PC-3 (cell line): ENCODE measurements at regions not wholly inside any gene's neighbourhood (a gene's known extent, or its start where the extent isn't known, plus 50 kb on each side); places are given as distances from the start of the nearest gene placed in this dataset.

Experiments
- ATAC-seq: fragments of 200-7000 bp; cut with Tn5 transposase; 2 replicates; pipeline ENCODE4 v1.9.1; 2020; ENCODE audit warnings: mild to moderate bottlenecking, moderate library complexity
- BruUV-seq: library from RNA; stranded (reverse); fragments of 400-500 nt; replicated peaks from 2 replicates; lab custom pipeline; 2021; lab: Mats Ljungman, UMichigan
- CTCF ChIA-PET: fragments of 300-600 bp; sonication (Branson Sonifier 250); formaldehyde crosslinking; loops from one replicate; lab custom pipeline; 2022; ENCODE audit warnings: antibody characterized with exemption; lab: Charles Lee
- POLR2A ChIA-PET: fragments of 300-600 bp; sonication (Branson Sonifier 250); formaldehyde crosslinking; loops from one replicate; lab custom pipeline; 2022; ENCODE audit warnings: antibody characterized with exemption; ENCODE audit not compliant: unreplicated experiment; lab: Charles Lee
- DNase-seq: peaks from one replicate; pipeline ENCODE4 v3.0.0-alpha.2; 2015
- H2AFZ ChIP-seq: fragments of 300-600 bp; sonication (generic); 2 replicates; pipeline ENCODE4 v1.6.0; 2016; ENCODE audit warnings: antibody characterized with exemption, low read length
- H3F3A ChIP-seq: fragments of 300-600 bp; sonication (generic); one replicate; pipeline ENCODE4 v1.6.0; 2017; ENCODE audit warnings: antibody characterized with exemption, low read length, control low read depth, mild to moderate bottlenecking; ENCODE audit not compliant: unreplicated experiment
- H3K27ac ChIP-seq: fragments of 300-600 bp; sonication (generic); 2 replicates; pipeline ENCODE4 v1.5.1; 2016; ENCODE audit warnings: mild to moderate bottlenecking, low read length
- H3K27me3 ChIP-seq: fragments of 300-600 bp; sonication (generic); 2 replicates; pipeline ENCODE4 v1.6.1; 2016; ENCODE audit warnings: low read length, mixed read lengths
- H3K36me3 ChIP-seq: fragments of 300-600 bp; sonication (generic); 2 replicates; pipeline ENCODE4 v1.6.1; 2016; ENCODE audit warnings: low read depth, mixed run types, low read length, mixed read lengths
- H3K4me1 ChIP-seq: fragments of 300-600 bp; sonication (generic); 2 replicates; pipeline ENCODE4 v1.5.1; 2016; ENCODE audit warnings: low read length; ENCODE audit not compliant: insufficient read depth
- H3K4me2 ChIP-seq: fragments of 300-600 bp; sonication (generic); 2 replicates; pipeline ENCODE4 v1.6.0; 2016; ENCODE audit warnings: low read length
- H3K4me3 ChIP-seq: fragments of 300-600 bp; sonication (generic); 2 replicates; pipeline ENCODE4 v1.5.1; 2016; ENCODE audit warnings: mild to moderate bottlenecking, low read length, mixed read lengths
- H3K79me2 ChIP-seq: fragments of 300-600 bp; sonication (generic); 2 replicates; pipeline ENCODE4 v1.6.1; 2017; ENCODE audit warnings: low read length, mixed read lengths
- H3K9ac ChIP-seq: fragments of 300-600 bp; sonication (generic); 2 replicates; pipeline ENCODE4 v1.6.0; 2016; ENCODE audit warnings: mild to moderate bottlenecking, low read length
- H3K9me2 ChIP-seq: fragments of 300-600 bp; sonication (generic); replicated peaks from 2 replicates; pipeline ENCODE4 v1.6.1; 2016; ENCODE audit warnings: mixed run types, low read length, mixed read lengths
- H3K9me3 ChIP-seq: fragments of 300-600 bp; sonication (generic); 2 replicates; pipeline ENCODE4 v1.6.1; 2016; ENCODE audit warnings: low read length, mixed read lengths
- H4K20me1 ChIP-seq: fragments of 300-600 bp; sonication (generic); 2 replicates; pipeline ENCODE4 v1.6.1; 2016; ENCODE audit warnings: low read length, mixed read lengths
- EZH2 ChIP-seq: fragments of 300-600 bp; sonication (generic); IDR thresholded peaks from one replicate; pipeline ENCODE4 v1.6.1; 2017; ENCODE audit warnings: antibody characterized with exemption, mild to moderate bottlenecking, low read length; ENCODE audit not compliant: unreplicated experiment
- EZH2phosphoT487 ChIP-seq: fragments of 300-600 bp; sonication (generic); IDR thresholded peaks from 2 replicates; pipeline ENCODE4 v1.6.1; 2018; ENCODE audit warnings: mild to moderate bottlenecking, antibody characterized with exemption, low read length, borderline replicate concordance
- intact Hi-C: fragments of 100-400 bp; cut with micrococcal nuclease; formaldehyde crosslinking; loops from 2 replicates; pipeline ENCODE4 v1.9.0; 2023
- TF ChIP-seq, protein P1 (sequence below): fragments of 300-600 bp; sonication (generic); conservative IDR thresholded peaks from 2 replicates; pipeline ENCODE4 v1.5.1; 2017; ENCODE audit warnings: antibody characterized with exemption, low read depth, mild to moderate bottlenecking, low read length

DNA sequence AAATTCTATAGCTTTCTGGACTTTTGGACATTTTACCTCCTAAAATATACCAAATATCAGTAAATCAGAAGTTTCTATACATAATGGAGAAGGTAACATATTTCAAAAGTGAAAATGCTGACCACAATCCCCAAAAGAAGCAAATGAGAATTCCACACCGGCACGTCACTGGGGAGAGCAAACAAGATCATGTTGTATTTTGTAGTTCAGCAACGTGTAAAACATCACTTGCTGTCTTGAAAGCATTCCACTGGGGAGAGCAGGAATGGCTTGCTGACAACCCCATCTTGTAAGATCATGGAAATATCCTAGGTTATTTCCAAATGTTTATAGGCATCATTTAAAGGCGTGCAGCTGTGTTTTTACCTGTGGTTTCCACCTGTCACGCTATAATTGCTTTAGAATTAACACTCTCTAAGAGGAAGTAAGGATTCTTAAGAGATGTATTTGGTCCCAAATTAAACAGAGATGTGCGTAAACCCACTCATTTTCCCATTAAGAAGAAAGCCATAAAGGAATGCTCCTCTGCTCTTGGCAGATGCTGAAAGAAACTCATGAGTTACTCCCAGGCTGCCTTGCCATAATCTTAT, 397.1 kb upstream of the POT1 start:
- Histone ChIP-seq H3K4me1 (no peaks in the 10 kb centered on the region; the same call in 1 of the 2 replicates), H3K9me3 (no peaks in the 10 kb centered on the region), H3K4me2 (peak overlapping the region; percentile 26; the same call in 1 of the 2 replicates), H3K36me3 (no peaks in the 10 kb centered on the region), H3K4me3 (no peak overlapping the region), H3K9ac (no peak overlapping the region), H3K9me2 (no peaks in the 10 kb centered on the region), H4K20me1 (no peaks in the 10 kb centered on the region), H3F3A (no peaks in the 10 kb centered on the region), H3K27ac (no peak overlapping the region), H3K27me3 (no peaks in the 10 kb centered on the region), H3K79me2 (no peaks in the 10 kb centered on the region), H2AFZ (0 out of 2 replicates have a peak overlapping the region, but pooled peaks have one; percentile 3)
- TF ChIP-seq EZH2phosphoT487 (no peak), EZH2 (no peak)
- TF ChIP-seq, protein P1, sequence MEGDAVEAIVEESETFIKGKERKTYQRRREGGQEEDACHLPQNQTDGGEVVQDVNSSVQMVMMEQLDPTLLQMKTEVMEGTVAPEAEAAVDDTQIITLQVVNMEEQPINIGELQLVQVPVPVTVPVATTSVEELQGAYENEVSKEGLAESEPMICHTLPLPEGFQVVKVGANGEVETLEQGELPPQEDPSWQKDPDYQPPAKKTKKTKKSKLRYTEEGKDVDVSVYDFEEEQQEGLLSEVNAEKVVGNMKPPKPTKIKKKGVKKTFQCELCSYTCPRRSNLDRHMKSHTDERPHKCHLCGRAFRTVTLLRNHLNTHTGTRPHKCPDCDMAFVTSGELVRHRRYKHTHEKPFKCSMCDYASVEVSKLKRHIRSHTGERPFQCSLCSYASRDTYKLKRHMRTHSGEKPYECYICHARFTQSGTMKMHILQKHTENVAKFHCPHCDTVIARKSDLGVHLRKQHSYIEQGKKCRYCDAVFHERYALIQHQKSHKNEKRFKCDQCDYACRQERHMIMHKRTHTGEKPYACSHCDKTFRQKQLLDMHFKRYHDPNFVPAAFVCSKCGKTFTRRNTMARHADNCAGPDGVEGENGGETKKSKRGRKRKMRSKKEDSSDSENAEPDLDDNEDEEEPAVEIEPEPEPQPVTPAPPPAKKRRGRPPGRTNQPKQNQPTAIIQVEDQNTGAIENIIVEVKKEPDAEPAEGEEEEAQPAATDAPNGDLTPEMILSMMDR, result no peak
- no peak; the same call in 1 of the 2 replicates for ATAC-seq
- peak; percentile 44 for DNase-seq
- ChIA-PET CTCF (no interaction called here), POLR2A (no interaction called here)
- intact Hi-C loops, result no loop called here
- BruUV-seq, result no TSS peak

GRCh38 chr7:125316466-125316865, 386.8 kb upstream of the POT1 start:
- Histone ChIP-seq H3K79me2 (no peaks in the 10 kb centered on the region), H3K9ac (no peak overlapping the region), H3F3A (no peaks in the 10 kb centered on the region), H3K36me3 (no peaks in the 10 kb centered on the region), H3K4me3 (no peak overlapping the region), H3K4me1 (no peaks in the 10 kb centered on the region), H3K4me2 (no peak overlapping the region), H3K27ac (no peak overlapping the region), H3K9me3 (no peaks in the 10 kb centered on the region), H3K9me2 (no peaks in the 10 kb centered on the region), H4K20me1 (no peaks in the 10 kb centered on the region), H3K27me3 (no peaks in the 10 kb centered on the region), H2AFZ (no peak overlapping the region)
- CTCF ChIA-PET, result interaction anchor here (1.2 kb wide), 1 partner anchor 256 kb away, joined by 18 read pairs; no protein-coding TSS in a partner anchor
- DNase-seq, result peak; percentile 56
- BruUV-seq, result no TSS peak
- ATAC-seq, result peak; percentile 99
- no peak for TF ChIP-seq EZH2
- TF ChIP-seq, protein P1, result peak; percentile 48
- POLR2A ChIA-PET, result no interaction called here
- intact Hi-C loops, result loop anchor here (1.0 to 2.0 kb wide), 2 partner anchors 256 to 354 kb away; no protein-coding TSS in a partner anchor

GRCh38 chr7:125299003-125299765, 369.6 kb upstream of the POT1 start:
- TF ChIP-seq, protein P1, result no peak
- TF ChIP-seq EZH2 (no peak), EZH2phosphoT487 (no peak)
- ChIA-PET CTCF (no interaction called here), POLR2A (no interaction called here)
- DNase-seq (no peak), ATAC-seq (no peak)
- Histone ChIP-seq H3K4me3 (no peak overlapping the region), H3K27ac (no peak overlapping the region), H3K27me3 (no peaks in the 10 kb centered on the region), H3K4me2 (no peak overlapping the region), H3K9me3 (no peaks in the 10 kb centered on the region), H3K9ac (no peak overlapping the region), H3K79me2 (no peaks in the 10 kb centered on the region), H3K9me2 (no peaks in the 10 kb centered on the region), H3K36me3 (no peaks in the 10 kb centered on the region), H4K20me1 (no peaks in the 10 kb centered on the region), H2AFZ (no peak overlapping the region), H3F3A (no peaks in the 10 kb centered on the region), H3K4me1 (no peaks in the 10 kb centered on the region)
- intact Hi-C loops, result no loop called here
- no TSS peak for BruUV-seq
